IMR-90 (cell line): ENCODE measurements at regions not wholly inside any gene's neighbourhood (a gene's known extent, or its start where the extent isn't known, plus 50 kb on each side); places are given as distances from the start of the nearest gene placed in this dataset.

ENCODE experiments used
- ATAC-seq: fragments of 200-7000 bp; cut with Tn5 transposase; 2 replicates; pipeline ENCODE4 v1.9.1; 2020; ENCODE audit warnings: low read depth, mild to moderate bottlenecking, moderate library complexity
- BruUV-seq: library from RNA; stranded (reverse); fragments of 400-500 nt; replicated peaks from 2 replicates; lab custom pipeline; 2021; lab: Mats Ljungman, UMichigan
- CTCF ChIA-PET: fragments of 300-600 bp; formaldehyde crosslinking; extraction: SDS; loops from one replicate; lab custom pipeline; 2021; ENCODE audit warnings: antibody characterized with exemption; lab: Yijun Ruan, JAX
- POLR2A ChIA-PET: fragments of 300-600 bp; sonication (Branson Sonifier 250); formaldehyde crosslinking; loops from one replicate; lab custom pipeline; 2022; ENCODE audit warnings: antibody characterized with exemption; ENCODE audit not compliant: unreplicated experiment; lab: Charles Lee
- DNase-seq: peaks from one replicate; pipeline ENCODE4 v3.0.0; 2013
- H2AFZ ChIP-seq: replicated peaks from 2 replicates; pipeline ENCODE3; 2013; ENCODE audit warnings: low read length, mild to moderate bottlenecking; ENCODE audit not compliant: poor library complexity
- H2AK5ac ChIP-seq: 2 replicates; pipeline ENCODE4 v1.6.1; 2013; ENCODE audit warnings: low read depth, low read length, inconsistent platforms
- H2AK9ac ChIP-seq: replicated peaks from 2 replicates; pipeline ENCODE3; 2013; ENCODE audit warnings: mild to moderate bottlenecking, low read depth, low read length, moderate library complexity; ENCODE audit not compliant: poor library complexity
- H2BK120ac ChIP-seq: 2 replicates; pipeline ENCODE4 v1.6.1; 2013; ENCODE audit warnings: low read depth, low read length, inconsistent platforms
- H2BK15ac ChIP-seq: 3 replicates; pipeline ENCODE4 v1.6.1; 2013; ENCODE audit warnings: low read depth, low read length, inconsistent platforms
- H2BK20ac ChIP-seq: 2 replicates; pipeline ENCODE4 v1.6.1; 2013; ENCODE audit warnings: low read depth, mild to moderate bottlenecking, inconsistent platforms, low read length, moderate library complexity
- H2BK5ac ChIP-seq: 2 replicates; pipeline ENCODE4 v1.6.1; 2013; ENCODE audit warnings: mild to moderate bottlenecking, low read depth, low read length, inconsistent platforms; ENCODE audit not compliant: poor library complexity, severe bottlenecking
- H3K14ac ChIP-seq: replicated peaks from 2 replicates; pipeline ENCODE4 v1.6.1; 2013; ENCODE audit warnings: low read depth, low read length, inconsistent platforms
- H3K18ac ChIP-seq: 2 replicates; pipeline ENCODE4 v1.6.1; 2013; ENCODE audit warnings: low read depth, low read length, control low read depth
- H3K23ac ChIP-seq: 2 replicates; pipeline ENCODE4 v1.6.1; 2013; ENCODE audit warnings: low read depth, low read length, inconsistent platforms
- H3K27ac ChIP-seq: 2 replicates; pipeline ENCODE4 v1.5.1; 2013; ENCODE audit warnings: mild to moderate bottlenecking, control low read depth, low read length; ENCODE audit not compliant: insufficient read depth
- H3K27me3 ChIP-seq: 2 replicates; pipeline ENCODE4 v1.6.1; 2013; ENCODE audit warnings: low read length; ENCODE audit not compliant: control insufficient read depth, insufficient read depth
- H3K36me3 ChIP-seq: 2 replicates; pipeline ENCODE4 v1.6.1; 2013; ENCODE audit warnings: low read length, mixed read lengths; ENCODE audit not compliant: control insufficient read depth, insufficient read depth
- H3K4ac ChIP-seq: 2 replicates; pipeline ENCODE4 v1.6.1; 2013; ENCODE audit warnings: low read depth, low read length, inconsistent platforms
- H3K4me1 ChIP-seq: 2 replicates; pipeline ENCODE4 v1.6.1; 2013; ENCODE audit warnings: low read length, mixed read lengths; ENCODE audit not compliant: control insufficient read depth, insufficient read depth
- H3K4me2 ChIP-seq: 2 replicates; pipeline ENCODE4 v1.6.1; 2013; ENCODE audit warnings: low read depth, mild to moderate bottlenecking, control low read depth, low read length, moderate library complexity
- H3K4me3 ChIP-seq: 2 replicates; pipeline ENCODE4 v1.5.1; 2013; ENCODE audit warnings: low read depth, mild to moderate bottlenecking, control low read depth, low read length, moderate library complexity; ENCODE audit not compliant: insufficient read depth
- H3K56ac ChIP-seq: 2 replicates; pipeline ENCODE4 v1.6.1; 2013; ENCODE audit warnings: low read length, inconsistent platforms; ENCODE audit not compliant: insufficient read depth; ENCODE audit errors: extremely low read depth
- H3K79me1 ChIP-seq, 2 experiments: 2 replicates each; pipeline ENCODE4 v1.6.1; 2013; ENCODE audit warnings: low read length in 2 of 2, inconsistent platforms in 1 of 2, low read depth in 1 of 2
- H3K9ac ChIP-seq: 2 replicates; pipeline ENCODE4 v1.6.1; 2013; ENCODE audit warnings: low read depth, low read length, control low read depth
- H3K9me1 ChIP-seq: 2 replicates; pipeline ENCODE4 v1.6.1; 2013; ENCODE audit warnings: low read length, inconsistent platforms; ENCODE audit not compliant: insufficient read depth
- H3K9me3 ChIP-seq: 2 replicates; pipeline ENCODE4 v1.6.1; 2013; ENCODE audit warnings: low read length; ENCODE audit not compliant: control insufficient read depth, insufficient read depth
- H4K20me1 ChIP-seq: 2 replicates; pipeline ENCODE4 v1.6.1; 2013; ENCODE audit warnings: low read length, inconsistent platforms; ENCODE audit not compliant: insufficient read depth
- H4K5ac ChIP-seq: 2 replicates; pipeline ENCODE4 v1.6.1; 2013; ENCODE audit warnings: mild to moderate bottlenecking, low read depth, low read length, control low read depth
- H4K8ac ChIP-seq, 2 experiments: 2 replicates each; pipeline ENCODE4 v1.6.1; 2013; ENCODE audit warnings: low read depth in 2 of 2, low read length in 2 of 2, control low read depth in 1 of 2, inconsistent platforms in 1 of 2
- H4K91ac ChIP-seq: 2 replicates; pipeline ENCODE4 v1.6.1; 2013; ENCODE audit warnings: low read depth, low read length, inconsistent platforms; ENCODE audit not compliant: insufficient read depth
- BHLHE40 ChIP-seq: fragments of 150-350 bp; IDR thresholded peaks from 2 replicates; pipeline ENCODE4 v1.6.1; 2016; ENCODE audit warnings: mild to moderate bottlenecking, low read depth, low read length
- CEBPB ChIP-seq: IDR thresholded peaks from 2 replicates; pipeline ENCODE4 v1.6.1; 2012; ENCODE audit warnings: low read depth, low read length, improper control_type of control experiment
- CHD1 ChIP-seq: IDR thresholded peaks from 2 replicates; pipeline ENCODE4 v1.6.1; 2012; ENCODE audit warnings: low read depth, low read length, improper control_type of control experiment
- FOS ChIP-seq: fragments of 150-350 bp; IDR thresholded peaks from 2 replicates; pipeline ENCODE4 v1.6.1; 2016; ENCODE audit warnings: low read depth, low read length
- MAFK ChIP-seq: IDR thresholded peaks from 2 replicates; pipeline ENCODE4 v1.6.1; 2012; ENCODE audit warnings: low read depth, low read length, improper control_type of control experiment
- MAZ ChIP-seq: IDR thresholded peaks from 2 replicates; pipeline ENCODE4 v1.6.1; 2012; ENCODE audit warnings: low read depth, mild to moderate bottlenecking, low read length, improper control_type of control experiment, moderate library complexity, borderline replicate concordance
- MXI1 ChIP-seq: IDR thresholded peaks from 2 replicates; pipeline ENCODE4 v1.6.1; 2012; ENCODE audit warnings: low read depth, mild to moderate bottlenecking, low read length, moderate library complexity, borderline replicate concordance
- NFE2L2 ChIP-seq: fragments of 150-350 bp; IDR thresholded peaks from 2 replicates; pipeline ENCODE4 v1.6.1; 2016; ENCODE audit warnings: low read depth, mild to moderate bottlenecking, low read length
- POLR2A ChIP-seq: IDR thresholded peaks from 2 replicates; pipeline ENCODE4 v1.6.1; 2012; ENCODE audit warnings: mild to moderate bottlenecking, low read depth, low read length
- RAD21 ChIP-seq: IDR thresholded peaks from 2 replicates; pipeline ENCODE4 v1.6.1; 2012; ENCODE audit warnings: low read length, improper control_type of control experiment
- RCOR1 ChIP-seq: IDR thresholded peaks from 2 replicates; pipeline ENCODE4 v1.6.1; 2012; ENCODE audit warnings: mild to moderate bottlenecking, low read length, improper control_type of control experiment; ENCODE audit not compliant: insufficient replicate concordance
- RFX5 ChIP-seq: IDR thresholded peaks from 2 replicates; pipeline ENCODE4 v1.8.0; 2012; ENCODE audit warnings: low read depth, mild to moderate bottlenecking, low read length, moderate library complexity
- SMC3 ChIP-seq: fragments of 150-350 bp; IDR thresholded peaks from 2 replicates; pipeline ENCODE4 v1.6.1; 2016; ENCODE audit warnings: low read depth, mild to moderate bottlenecking, antibody characterized with exemption, low read length, moderate library complexity
- WGBS, 2 experiments: methylation state at CpG; one replicate each; pipeline versions ENCODE4 v1.1.5 to v1.1.7; 2013; ENCODE audit warnings: missing lambda C conversion rate in 2 of 2; ENCODE audit not compliant: insufficient read length in 1 of 2; ENCODE audit errors: extremely low coverage in 2 of 2; 5-methylcytosine and 5-hydroxymethylcytosine counted together
- dilution Hi-C: fragments of 300-500 bp; cut with HindIII; formaldehyde crosslinking; loops from one replicate; pipeline ENCODE4 v1.14.3; 2018; ENCODE audit warnings: low sequenced_read_pairs; ENCODE audit not compliant: unreplicated experiment
- in situ Hi-C: fragments of 300-500 bp; cut with MboI; formaldehyde crosslinking; loops from 3 replicates; pipeline ENCODE4 v1.14.3; 2019; ENCODE audit warnings: low sequenced_read_pairs, inconsistent platforms, mixed read lengths
- intact Hi-C: fragments of 100-400 bp; cut with micrococcal nuclease; formaldehyde crosslinking; loops from 2 replicates; pipeline ENCODE4 v1.10.0; 2022
- TF ChIP-seq, protein P1 (sequence below): conservative IDR thresholded peaks from 2 replicates; pipeline ENCODE4 v1.5.1; 2012; ENCODE audit warnings: mild to moderate bottlenecking, low read depth, low read length, improper control_type of control experiment
- TF ChIP-seq, protein P2 (sequence below): fragments of 150-350 bp; IDR thresholded peaks from 2 replicates; pipeline ENCODE4 v1.6.1; 2017; ENCODE audit warnings: mild to moderate bottlenecking, antibody characterized with exemption, low read length, low read depth
- TF ChIP-seq, protein P3 (sequence below): fragments of 150-350 bp; IDR thresholded peaks from 2 replicates; pipeline ENCODE4 v1.6.1; 2016; ENCODE audit warnings: low read depth, mild to moderate bottlenecking, low read length, moderate library complexity, borderline replicate concordance

DNA sequence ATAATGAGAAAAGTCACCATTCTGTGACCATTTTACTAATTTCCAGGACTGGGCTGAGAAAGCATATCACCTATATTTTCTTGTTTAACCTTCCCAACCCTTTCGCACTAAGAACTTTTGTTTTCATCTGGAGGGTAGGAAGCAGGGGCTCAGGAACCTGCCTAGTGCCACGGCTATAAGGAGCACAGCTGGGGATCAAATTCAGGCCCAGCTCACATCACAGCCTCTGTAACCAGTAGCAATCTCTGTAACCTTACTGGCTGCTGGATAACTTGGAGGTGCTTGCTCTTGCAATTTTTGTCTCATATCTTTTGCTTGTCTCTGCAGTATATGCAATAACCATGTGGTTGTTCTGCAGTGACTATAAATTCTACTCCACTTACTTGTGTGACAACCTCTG is 62.0 kb downstream of the PABIR2 start:
- H4K5ac ChIP-seq, result no peak overlapping the region
- H3K79me1 ChIP-seq, result no peaks in the 10 kb centered on the region
- H4K20me1 ChIP-seq, result no peaks in the 10 kb centered on the region
- 0 out of 2 replicates have a peak overlapping the region, but pooled peaks have one; percentile 8 for H3K14ac ChIP-seq
- H3K56ac ChIP-seq, result no peak overlapping the region
- no peak overlapping the region for H3K4me3 ChIP-seq
- no peak overlapping the region for H3K27ac ChIP-seq
- H3K36me3 ChIP-seq, result no peaks in the 10 kb centered on the region
- peaks cover 10% of the 10 kb centered on the region; the same call in 1 of the 2 replicates for H3K9me1 ChIP-seq
- TF ChIP-seq CEBPB (no peak), RAD21 (no peak), NFE2L2 (no peak), POLR2A (no peak), MAZ (no peak), RCOR1 (no peak), MXI1 (no peak), SMC3 (no peak), CHD1 (no peak), BHLHE40 (no peak), FOS (no peak), MAFK (no peak), RFX5 (no peak)
- TF ChIP-seq, protein P1, sequence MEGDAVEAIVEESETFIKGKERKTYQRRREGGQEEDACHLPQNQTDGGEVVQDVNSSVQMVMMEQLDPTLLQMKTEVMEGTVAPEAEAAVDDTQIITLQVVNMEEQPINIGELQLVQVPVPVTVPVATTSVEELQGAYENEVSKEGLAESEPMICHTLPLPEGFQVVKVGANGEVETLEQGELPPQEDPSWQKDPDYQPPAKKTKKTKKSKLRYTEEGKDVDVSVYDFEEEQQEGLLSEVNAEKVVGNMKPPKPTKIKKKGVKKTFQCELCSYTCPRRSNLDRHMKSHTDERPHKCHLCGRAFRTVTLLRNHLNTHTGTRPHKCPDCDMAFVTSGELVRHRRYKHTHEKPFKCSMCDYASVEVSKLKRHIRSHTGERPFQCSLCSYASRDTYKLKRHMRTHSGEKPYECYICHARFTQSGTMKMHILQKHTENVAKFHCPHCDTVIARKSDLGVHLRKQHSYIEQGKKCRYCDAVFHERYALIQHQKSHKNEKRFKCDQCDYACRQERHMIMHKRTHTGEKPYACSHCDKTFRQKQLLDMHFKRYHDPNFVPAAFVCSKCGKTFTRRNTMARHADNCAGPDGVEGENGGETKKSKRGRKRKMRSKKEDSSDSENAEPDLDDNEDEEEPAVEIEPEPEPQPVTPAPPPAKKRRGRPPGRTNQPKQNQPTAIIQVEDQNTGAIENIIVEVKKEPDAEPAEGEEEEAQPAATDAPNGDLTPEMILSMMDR, result no peak
- TF ChIP-seq, protein P2, sequence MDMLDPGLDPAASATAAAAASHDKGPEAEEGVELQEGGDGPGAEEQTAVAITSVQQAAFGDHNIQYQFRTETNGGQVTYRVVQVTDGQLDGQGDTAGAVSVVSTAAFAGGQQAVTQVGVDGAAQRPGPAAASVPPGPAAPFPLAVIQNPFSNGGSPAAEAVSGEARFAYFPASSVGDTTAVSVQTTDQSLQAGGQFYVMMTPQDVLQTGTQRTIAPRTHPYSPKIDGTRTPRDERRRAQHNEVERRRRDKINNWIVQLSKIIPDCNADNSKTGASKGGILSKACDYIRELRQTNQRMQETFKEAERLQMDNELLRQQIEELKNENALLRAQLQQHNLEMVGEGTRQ, result no peak
- TF ChIP-seq, protein P3, sequence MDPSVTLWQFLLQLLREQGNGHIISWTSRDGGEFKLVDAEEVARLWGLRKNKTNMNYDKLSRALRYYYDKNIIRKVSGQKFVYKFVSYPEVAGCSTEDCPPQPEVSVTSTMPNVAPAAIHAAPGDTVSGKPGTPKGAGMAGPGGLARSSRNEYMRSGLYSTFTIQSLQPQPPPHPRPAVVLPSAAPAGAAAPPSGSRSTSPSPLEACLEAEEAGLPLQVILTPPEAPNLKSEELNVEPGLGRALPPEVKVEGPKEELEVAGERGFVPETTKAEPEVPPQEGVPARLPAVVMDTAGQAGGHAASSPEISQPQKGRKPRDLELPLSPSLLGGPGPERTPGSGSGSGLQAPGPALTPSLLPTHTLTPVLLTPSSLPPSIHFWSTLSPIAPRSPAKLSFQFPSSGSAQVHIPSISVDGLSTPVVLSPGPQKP, result no peak
- intact Hi-C loops, result no loop called here
- dilution Hi-C loops, result no loop called here
- H2AK9ac ChIP-seq, result no peak overlapping the region
- no peak overlapping the region; the same call in 1 of the 2 replicates for H4K91ac ChIP-seq
- peak overlapping the region; percentile 27; the same call in 1 of the 2 replicates for H2BK20ac ChIP-seq
- H3K9ac ChIP-seq, result no peak overlapping the region
- ChIA-PET CTCF (interaction anchor here (1.2 kb wide), 1 partner anchor 18 kb away, joined by 4 read pairs; no protein-coding TSS in a partner anchor), POLR2A (interaction anchor here (0.7 kb wide), 1 partner anchor 15 kb away, joined by 4 read pairs; no protein-coding TSS in a partner anchor)
- ATAC-seq (0 out of 2 replicates have a peak, but pooled peaks have one; percentile 16), DNase-seq (no peak)
- no peaks in the 10 kb centered on the region for H3K9me3 ChIP-seq
- H2BK120ac ChIP-seq, result peak overlapping the region; percentile 55
- no peak overlapping the region for H2BK5ac ChIP-seq
- no peak overlapping the region for H2BK15ac ChIP-seq
- peak overlapping the region; percentile 43; the same call in 1 of the 2 replicates for H3K4ac ChIP-seq
- no TSS peak for BruUV-seq
- no CpG with 5 or more reads among the region's 2 CpGs for WGBS, 2 experiments
- peak overlapping the region in 1 of 2 experiments; percentile 3; a peak in 1 of 4 replicates for H4K8ac ChIP-seq
- H3K23ac ChIP-seq, result no peak overlapping the region
- peak overlapping the region; percentile 24 for H2AFZ ChIP-seq
- H2AK5ac ChIP-seq, result peak overlapping the region; percentile 5; the same call in 1 of the 2 replicates
- no peak overlapping the region for H3K4me2 ChIP-seq
- in situ Hi-C loops, result no loop called here
- H3K4me1 ChIP-seq, result peaks cover 12% of the 10 kb centered on the region
- H3K18ac ChIP-seq, result no peak overlapping the region
- H3K27me3 ChIP-seq, result peaks cover 3% of the 10 kb centered on the region; the same call in 1 of the 2 replicates
